HepG2 (cell line): ENCODE measurements at regions not wholly inside any gene's neighbourhood (a gene's known extent, or its start where the extent isn't known, plus 50 kb on each side); places are given as distances from the start of the nearest gene placed in this dataset.
A peak's percentile ranks its signal among the peaks of the same experiment; 100 is the strongest.

Experiments
- AGO2 ChIP-seq: fragments of 200-400 bp; formaldehyde crosslinking; optimal IDR thresholded peaks from 2 replicates; pipeline ENCODE3; 2017; ENCODE audit warnings: mild to moderate bottlenecking, low read depth, low read length, moderate library complexity
- HES4 ChIP-seq: sonication (generic); formaldehyde crosslinking; IDR thresholded peaks from 2 replicates; pipeline ENCODE4 v1.9.0; 2021; ENCODE audit warnings: mild to moderate bottlenecking, missing genetic modification reagents, borderline replicate concordance
- HMGA1 ChIP-seq: sonication (generic); formaldehyde crosslinking; conservative IDR thresholded peaks from 2 replicates; pipeline ENCODE4 v1.4.0; 2020; ENCODE audit warnings: missing genetic modification reagents
- ISL2 ChIP-seq: sonication (generic); formaldehyde crosslinking; IDR thresholded peaks from 2 replicates; pipeline ENCODE4 v1.5.0; 2020; ENCODE audit warnings: missing genetic modification reagents
- JUN ChIP-seq: sonication (generic); formaldehyde crosslinking; IDR thresholded peaks from 2 replicates; pipeline ENCODE4 v1.4.0; 2020; ENCODE audit warnings: mild to moderate bottlenecking, missing genetic modification reagents
- MYNN ChIP-seq: sonication (generic); formaldehyde crosslinking; IDR thresholded peaks from 2 replicates; pipeline ENCODE4 v1.4.0; 2020; ENCODE audit warnings: mild to moderate bottlenecking, low read depth, missing genetic modification reagents
- RXRA ChIP-seq: sonication (generic); formaldehyde crosslinking; IDR thresholded peaks from 2 replicates; pipeline ENCODE4 v1.5.1; 2020; ENCODE audit warnings: missing genetic modification reagents
- SOX5 ChIP-seq: IDR thresholded peaks from 2 replicates; pipeline ENCODE4 v1.6.1; 2016; ENCODE audit warnings: borderline replicate concordance
- SSRP1 ChIP-seq: IDR thresholded peaks from 2 replicates; pipeline ENCODE4 v1.6.1; 2016; ENCODE audit warnings: control low read depth
- TAF1 ChIP-seq: sonication (generic); formaldehyde crosslinking; IDR thresholded peaks from 2 replicates; pipeline ENCODE4 v1.4.0; 2020; ENCODE audit warnings: missing genetic modification reagents
- ZFP36L1 ChIP-seq: sonication (generic); formaldehyde crosslinking; IDR thresholded peaks from 2 replicates; pipeline ENCODE4 v1.8.0; 2022; ENCODE audit warnings: mild to moderate bottlenecking, missing genetic modification reagents, moderate library complexity
- ZFY ChIP-seq: sonication (generic); formaldehyde crosslinking; IDR thresholded peaks from 2 replicates; pipeline ENCODE4 v1.4.0; 2020; ENCODE audit warnings: missing genetic modification reagents
- ZKSCAN8 ChIP-seq: IDR thresholded peaks from 2 replicates; pipeline ENCODE4 v1.6.1; 2016; ENCODE audit warnings: borderline replicate concordance, missing genetic modification reagents, missing compliant biosample characterization
- ZNF10 ChIP-seq: sonication (generic); formaldehyde crosslinking; IDR thresholded peaks from 2 replicates; pipeline ENCODE4 v1.4.0; 2020; ENCODE audit warnings: mild to moderate bottlenecking, low read depth, missing genetic modification reagents, borderline replicate concordance
- ZNF180 ChIP-seq: sonication (generic); formaldehyde crosslinking; IDR thresholded peaks from 2 replicates; pipeline ENCODE4 v1.4.0; 2020; ENCODE audit warnings: low read depth, missing genetic modification reagents, borderline replicate concordance
- ZNF3 ChIP-seq: IDR thresholded peaks from 2 replicates; pipeline ENCODE4 v1.7.0; 2017; ENCODE audit warnings: inconsistent platforms
- ZNF496 ChIP-seq: sonication (generic); formaldehyde crosslinking; IDR thresholded peaks from 2 replicates; pipeline ENCODE4 v1.8.1; 2023; ENCODE audit warnings: mild to moderate bottlenecking, moderate library complexity, missing genetic modification reagents; ENCODE audit not compliant: insufficient replicate concordance
- ZNF781 ChIP-seq: sonication (generic); formaldehyde crosslinking; IDR thresholded peaks from 2 replicates; pipeline ENCODE4 v1.5.1; 2020; ENCODE audit warnings: borderline replicate concordance, mild to moderate bottlenecking, missing genetic modification reagents; ENCODE audit errors: not compliant biosample characterization
- TF ChIP-seq, protein P1 (sequence below): sonication (generic); formaldehyde crosslinking; IDR thresholded peaks from 2 replicates; pipeline ENCODE4 v1.5.0; 2020; ENCODE audit warnings: mild to moderate bottlenecking, low read depth, missing genetic modification reagents, borderline replicate concordance
- TF ChIP-seq, protein P2 (sequence below): fragments of 450-650 bp; IDR thresholded peaks from 2 replicates; pipeline ENCODE4 v1.6.1; 2017; ENCODE audit warnings: mild to moderate bottlenecking
- TF ChIP-seq, protein P3 (sequence below): sonication (generic); formaldehyde crosslinking; conservative IDR thresholded peaks from 2 replicates; pipeline ENCODE4 v1.8.0; 2022; ENCODE audit warnings: mild to moderate bottlenecking, moderate library complexity, missing genetic modification reagents
- TF ChIP-seq, protein P4 (sequence below): sonication (generic); formaldehyde crosslinking; conservative IDR thresholded peaks from 2 replicates; pipeline ENCODE4 v1.4.0; 2020; ENCODE audit warnings: missing genetic modification reagents

GRCh38 chr14:23883684-23884540 is 69.7 kb upstream of the DHRS4 start (continued):
- TF ChIP-seq AGO2: no peak
- peak; percentile 64; the same call in 1 of the 2 replicates for TF ChIP-seq HMGA1 (CRISPR knock-in tag)
- no peak for TF ChIP-seq ZNF180
- peak; percentile 61; the same call in 1 of the 2 replicates for TF ChIP-seq ZNF3
- TF ChIP-seq ZNF781 (CRISPR knock-in tag): peak; percentile 82
- peak; percentile 44; the same call in 1 of the 2 replicates for TF ChIP-seq JUN (CRISPR knock-in tag)
- TF ChIP-seq ISL2 (CRISPR knock-in tag): peak; percentile 90
- peak; percentile 54; the same call in 1 of the 2 replicates for TF ChIP-seq TAF1 (CRISPR knock-in tag)
- TF ChIP-seq, protein P1, sequence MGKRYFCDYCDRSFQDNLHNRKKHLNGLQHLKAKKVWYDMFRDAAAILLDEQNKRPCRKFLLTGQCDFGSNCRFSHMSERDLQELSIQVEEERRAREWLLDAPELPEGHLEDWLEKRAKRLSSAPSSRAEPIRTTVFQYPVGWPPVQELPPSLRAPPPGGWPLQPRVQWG (CRISPR knock-in tag): no peak
- TF ChIP-seq HES4 (CRISPR knock-in tag): no peak
- no peak for TF ChIP-seq ZNF10 (CRISPR knock-in tag)
- TF ChIP-seq ZNF496 (CRISPR knock-in tag): no peak
- TF ChIP-seq SSRP1: 0 out of 2 replicates have a peak, but pooled peaks have one; percentile 73
- TF ChIP-seq ZFY (CRISPR knock-in tag): no peak
- TF ChIP-seq MYNN (CRISPR knock-in tag): peak; percentile 19; the same call in 1 of the 2 replicates
- TF ChIP-seq, protein P2, sequence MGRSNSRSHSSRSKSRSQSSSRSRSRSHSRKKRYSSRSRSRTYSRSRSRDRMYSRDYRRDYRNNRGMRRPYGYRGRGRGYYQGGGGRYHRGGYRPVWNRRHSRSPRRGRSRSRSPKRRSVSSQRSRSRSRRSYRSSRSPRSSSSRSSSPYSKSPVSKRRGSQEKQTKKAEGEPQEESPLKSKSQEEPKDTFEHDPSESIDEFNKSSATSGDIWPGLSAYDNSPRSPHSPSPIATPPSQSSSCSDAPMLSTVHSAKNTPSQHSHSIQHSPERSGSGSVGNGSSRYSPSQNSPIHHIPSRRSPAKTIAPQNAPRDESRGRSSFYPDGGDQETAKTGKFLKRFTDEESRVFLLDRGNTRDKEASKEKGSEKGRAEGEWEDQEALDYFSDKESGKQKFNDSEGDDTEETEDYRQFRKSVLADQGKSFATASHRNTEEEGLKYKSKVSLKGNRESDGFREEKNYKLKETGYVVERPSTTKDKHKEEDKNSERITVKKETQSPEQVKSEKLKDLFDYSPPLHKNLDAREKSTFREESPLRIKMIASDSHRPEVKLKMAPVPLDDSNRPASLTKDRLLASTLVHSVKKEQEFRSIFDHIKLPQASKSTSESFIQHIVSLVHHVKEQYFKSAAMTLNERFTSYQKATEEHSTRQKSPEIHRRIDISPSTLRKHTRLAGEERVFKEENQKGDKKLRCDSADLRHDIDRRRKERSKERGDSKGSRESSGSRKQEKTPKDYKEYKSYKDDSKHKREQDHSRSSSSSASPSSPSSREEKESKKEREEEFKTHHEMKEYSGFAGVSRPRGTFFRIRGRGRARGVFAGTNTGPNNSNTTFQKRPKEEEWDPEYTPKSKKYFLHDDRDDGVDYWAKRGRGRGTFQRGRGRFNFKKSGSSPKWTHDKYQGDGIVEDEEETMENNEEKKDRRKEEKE: no peak
- TF ChIP-seq, protein P3, sequence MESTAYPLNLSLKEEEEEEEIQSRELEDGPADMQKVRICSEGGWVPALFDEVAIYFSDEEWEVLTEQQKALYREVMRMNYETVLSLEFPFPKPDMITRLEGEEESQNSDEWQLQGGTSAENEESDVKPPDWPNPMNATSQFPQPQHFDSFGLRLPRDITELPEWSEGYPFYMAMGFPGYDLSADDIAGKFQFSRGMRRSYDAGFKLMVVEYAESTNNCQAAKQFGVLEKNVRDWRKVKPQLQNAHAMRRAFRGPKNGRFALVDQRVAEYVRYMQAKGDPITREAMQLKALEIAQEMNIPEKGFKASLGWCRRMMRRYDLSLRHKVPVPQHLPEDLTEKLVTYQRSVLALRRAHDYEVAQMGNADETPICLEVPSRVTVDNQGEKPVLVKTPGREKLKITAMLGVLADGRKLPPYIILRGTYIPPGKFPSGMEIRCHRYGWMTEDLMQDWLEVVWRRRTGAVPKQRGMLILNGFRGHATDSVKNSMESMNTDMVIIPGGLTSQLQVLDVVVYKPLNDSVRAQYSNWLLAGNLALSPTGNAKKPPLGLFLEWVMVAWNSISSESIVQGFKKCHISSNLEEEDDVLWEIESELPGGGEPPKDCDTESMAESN: peak; percentile 80
- TF ChIP-seq SOX5: peak; percentile 94
- TF ChIP-seq RXRA (CRISPR knock-in tag): no peak; the same call in 1 of the 2 replicates
- TF ChIP-seq, protein P4, sequence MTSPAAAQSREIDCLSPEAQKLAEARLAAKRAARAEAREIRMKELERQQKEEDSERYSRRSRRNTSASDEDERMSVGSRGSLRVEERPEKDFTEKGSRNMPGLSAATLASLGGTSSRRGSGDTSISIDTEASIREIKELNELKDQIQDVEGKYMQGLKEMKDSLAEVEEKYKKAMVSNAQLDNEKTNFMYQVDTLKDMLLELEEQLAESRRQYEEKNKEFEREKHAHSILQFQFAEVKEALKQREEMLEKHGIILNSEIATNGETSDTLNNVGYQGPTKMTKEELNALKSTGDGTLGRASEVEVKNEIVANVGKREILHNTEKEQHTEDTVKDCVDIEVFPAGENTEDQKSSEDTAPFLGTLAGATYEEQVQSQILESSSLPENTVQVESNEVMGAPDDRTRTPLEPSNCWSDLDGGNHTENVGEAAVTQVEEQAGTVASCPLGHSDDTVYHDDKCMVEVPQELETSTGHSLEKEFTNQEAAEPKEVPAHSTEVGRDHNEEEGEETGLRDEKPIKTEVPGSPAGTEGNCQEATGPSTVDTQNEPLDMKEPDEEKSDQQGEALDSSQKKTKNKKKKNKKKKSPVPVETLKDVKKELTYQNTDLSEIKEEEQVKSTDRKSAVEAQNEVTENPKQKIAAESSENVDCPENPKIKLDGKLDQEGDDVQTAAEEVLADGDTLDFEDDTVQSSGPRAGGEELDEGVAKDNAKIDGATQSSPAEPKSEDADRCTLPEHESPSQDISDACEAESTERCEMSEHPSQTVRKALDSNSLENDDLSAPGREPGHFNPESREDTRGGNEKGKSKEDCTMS (CRISPR knock-in tag): 0 out of 2 replicates have a peak, but pooled peaks have one; percentile 33
- peak; percentile 91; the same call in 1 of the 2 replicates for TF ChIP-seq ZKSCAN8 (CRISPR knock-in tag)
- TF ChIP-seq ZFP36L1: peak; percentile 89; the same call in 1 of the 2 replicates
